ENCODE measurements at regions not wholly inside any gene's neighbourhood (a gene's known extent, or its start where the extent isn't known, plus 50 kb on each side); places are given as distances from the start of the nearest gene placed in this dataset.

GRCh38 chr5:24918676-24919075, 273.9 kb upstream of the CDH10 start:
- Histone ChIP-seq H3K4me3 (no peak overlapping the region), H3K9me3 (no peaks in the 10 kb centered on the region), H3K27me3 (ENCODE audit: insufficient read depth in 3 of 3, low read length in 2 of 3) (peaks cover 0 to 3% (median 0%) of the 10 kb centered on the region in 3 donors), H3K27ac (no peak overlapping the region), H3K36me3 (ENCODE audit: insufficient read depth in 1 of 2, low read depth in 1 of 2) (no peaks in the 10 kb centered on the region), H3K4me1 (no peaks in the 10 kb centered on the region)
- DNase-seq (no peak), ATAC-seq (no peak)
- intact Hi-C loops (cut with DNase I) = no loop called here
- TF ChIP-seq CTCF (IDR thresholded peaks at IDR 0.05) = no peak
- 90 to 98% (median 93%) methylated on average over 1 of the region's 1 CpG for WGBS, 3 donors

- Histone ChIP-seq H3K27ac (no peak overlapping the region), H3K27me3 (ENCODE audit: insufficient read depth in 3 of 3, low read length in 2 of 3) (peaks cover 0 to 3% (median 0%) of the 10 kb centered on the region in 3 donors), H3K4me1 (no peaks in the 10 kb centered on the region), H3K4me3 (no peak overlapping the region), H3K36me3 (ENCODE audit: insufficient read depth in 1 of 2, low read depth in 1 of 2) (no peaks in the 10 kb centered on the region), H3K9me3 (no peaks in the 10 kb centered on the region)
- WGBS, 3 donors = 62 to 71% (median 66%) methylated on average over 2 of the region's 2 CpGs
- no peak for TF ChIP-seq CTCF (IDR thresholded peaks at IDR 0.05)
- ATAC-seq (no peak), DNase-seq (no peak)
- intact Hi-C loops (cut with DNase I) = no loop called here
These were observed 272.1 kb upstream of the CDH10 start for GRCh38 chr5:24916863-24917262.

- intact Hi-C loops (cut with DNase I) = no loop called here
- H3K27ac ChIP-seq = no peak overlapping the region
- no peaks in the 10 kb centered on the region for H3K36me3 ChIP-seq (ENCODE audit: insufficient read depth in 1 of 2, low read depth in 1 of 2)
- H3K9me3 ChIP-seq = no peaks in the 10 kb centered on the region
- H3K4me3 ChIP-seq = no peak overlapping the region
- no peaks in the 10 kb centered on the region for H3K27me3 ChIP-seq (ENCODE audit: insufficient read depth in 3 of 3, low read length in 2 of 3)
- ATAC-seq (peak in 1 of 4 donors; percentile 19), DNase-seq (no peak)
- no peaks in the 10 kb centered on the region for H3K4me1 ChIP-seq
- no peak for TF ChIP-seq CTCF (IDR thresholded peaks at IDR 0.05)
These were observed 264.4 kb upstream of the CDH10 start for GRCh38 chr5:24909210-24909609.

- H3K27ac ChIP-seq = no peak overlapping the region
- H3K4me3 ChIP-seq = no peak overlapping the region
- no peaks in the 10 kb centered on the region for H3K9me3 ChIP-seq
- no peaks in the 10 kb centered on the region for H3K4me1 ChIP-seq
- no peaks in the 10 kb centered on the region for H3K36me3 ChIP-seq (ENCODE audit: insufficient read depth in 1 of 2, low read depth in 1 of 2)
- intact Hi-C loops (cut with DNase I) = no loop called here
- whole genome bisulfite sequencing, 3 donors = 95 to 100% (median 96%) methylated on average over 1 of the region's 1 CpG
- ATAC-seq (no peak), DNase-seq (no peak)
- TF ChIP-seq CTCF (IDR thresholded peaks at IDR 0.05) = no peak
- no peaks in the 10 kb centered on the region for H3K27me3 ChIP-seq (ENCODE audit: insufficient read depth in 3 of 3, low read length in 2 of 3)
These were observed 261.9 kb upstream of the CDH10 start for GRCh38 chr5:24906689-24907088.

GRCh38 chr5:24904981-24905517, 260.3 kb upstream of the CDH10 start:
- Histone ChIP-seq H3K4me1 (no peaks in the 10 kb centered on the region), H3K9me3 (no peaks in the 10 kb centered on the region), H3K4me3 (no peak overlapping the region), H3K27ac (no peak overlapping the region), H3K27me3 (ENCODE audit: insufficient read depth in 3 of 3, low read length in 2 of 3) (no peaks in the 10 kb centered on the region), H3K36me3 (ENCODE audit: insufficient read depth in 1 of 2, low read depth in 1 of 2) (no peaks in the 10 kb centered on the region)
- DNase-seq (no peak), ATAC-seq (no peak)
- intact Hi-C loops (cut with DNase I) = no loop called here
- WGBS, 3 donors = 83 to 88% (median 87%) methylated on average over 2 of the region's 2 CpGs
- no peak for TF ChIP-seq CTCF (IDR thresholded peaks at IDR 0.05)

All from psoas muscle (tissue), 7 donors.